Left colon (tissue), 2 donors: ENCODE measurements at regions not wholly inside any gene's neighbourhood (a gene's known extent, or its start where the extent isn't known, plus 50 kb on each side); places are given as distances from the start of the nearest gene placed in this dataset.

Experiments used
- ATAC-seq: fragments of 200-7000 bp; cut with Tn5 transposase; one replicate; pipeline ENCODE4 v1.9.1; 2020; ENCODE audit warnings: mild to moderate bottlenecking, moderate library complexity
- DNase-seq, 2 donors: peaks; one replicate each; pipeline ENCODE4 v3.0.0-alpha.2; 2020
- intact Hi-C, 2 donors: fragments of 100-400 bp; cut with DNase I in 1 of 2; cut with micrococcal nuclease in 1 of 2; formaldehyde crosslinking; loops; one replicate each; pipeline versions ENCODE4 v1.11.2 to v1.14.0; 2022; cut with DNase I, micrococcal nuclease
- donor health status: DM: no; HTN: no; CAD: no.
- donor health status: DM: yes; HTN: yes; CAD: no.

DNA sequence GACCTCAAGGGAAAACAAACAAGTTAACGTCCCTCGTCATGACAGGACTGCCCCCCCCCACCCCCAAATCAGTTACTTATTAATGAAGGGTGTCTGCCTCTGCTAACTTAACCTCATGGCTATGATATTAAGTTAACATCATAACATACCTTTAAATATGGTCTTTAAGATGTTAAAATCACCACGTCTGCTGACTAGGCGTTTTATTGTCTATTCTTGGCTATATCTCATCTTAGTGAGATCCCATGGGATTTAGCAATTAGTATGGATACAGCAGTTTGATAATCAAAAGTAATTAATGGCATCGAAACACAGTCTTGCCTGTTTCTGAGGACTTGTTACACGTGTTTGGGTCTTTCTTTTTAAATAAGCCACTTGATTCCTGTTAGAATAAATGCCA is 186.9 kb downstream of the FOXB1 start:
- DNase-seq, result no peak
- ATAC-seq, result no peak
- intact Hi-C loops, result loop anchor here in 1 of 2 donors (10.0 kb wide), 1 partner anchor 556 kb away; no protein-coding TSS in a partner anchor

DNA sequence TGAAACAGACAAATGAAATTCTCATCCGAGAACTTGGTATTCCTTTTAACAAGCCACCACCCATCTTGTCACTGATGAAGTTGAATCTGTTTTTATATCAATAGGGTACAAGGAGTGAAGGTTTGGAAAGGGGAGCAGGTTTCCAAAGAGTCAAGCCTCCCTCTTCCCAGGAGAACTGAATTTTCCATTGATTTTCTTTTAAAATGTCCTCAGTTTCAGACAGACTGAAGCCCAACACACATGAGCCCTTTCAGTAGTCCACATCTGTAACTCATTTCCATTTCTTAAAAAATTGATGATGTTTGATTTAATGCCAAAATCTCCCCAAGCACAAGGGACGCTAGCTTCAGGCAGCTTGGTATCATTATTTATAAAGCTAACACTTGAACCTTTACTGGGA is 187.7 kb downstream of the FOXB1 start:
- intact Hi-C loops, result loop anchor here in 1 of 2 donors (10.0 kb wide), 1 partner anchor 557 kb away; no protein-coding TSS in a partner anchor
- no peak for DNase-seq
- no peak for ATAC-seq

DNA sequence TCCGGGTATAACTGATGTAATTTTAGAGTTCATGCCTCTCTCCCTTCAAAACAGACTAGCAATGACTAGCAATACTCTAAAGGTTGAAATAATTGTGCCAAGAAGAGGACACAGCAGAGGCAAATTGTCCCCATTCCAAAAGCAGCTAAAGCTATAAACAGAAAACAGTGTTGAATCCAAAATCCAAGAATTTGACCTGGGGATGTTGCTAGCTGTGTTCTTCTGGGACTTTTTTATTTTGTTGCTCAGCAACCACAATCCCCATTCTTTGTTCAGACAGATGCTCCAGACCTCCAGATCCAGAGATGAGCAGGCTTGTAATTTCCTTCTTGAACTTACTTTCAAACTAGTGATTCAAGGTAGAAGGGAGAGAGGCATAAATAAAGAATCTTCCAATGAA is 191.5 kb downstream of the FOXB1 start:
- intact Hi-C loops, result loop anchor here in 1 of 2 donors (10.0 kb wide), 1 partner anchor 561 kb away; no protein-coding TSS in a partner anchor
- DNase-seq (no peak), ATAC-seq (no peak)

DNA sequence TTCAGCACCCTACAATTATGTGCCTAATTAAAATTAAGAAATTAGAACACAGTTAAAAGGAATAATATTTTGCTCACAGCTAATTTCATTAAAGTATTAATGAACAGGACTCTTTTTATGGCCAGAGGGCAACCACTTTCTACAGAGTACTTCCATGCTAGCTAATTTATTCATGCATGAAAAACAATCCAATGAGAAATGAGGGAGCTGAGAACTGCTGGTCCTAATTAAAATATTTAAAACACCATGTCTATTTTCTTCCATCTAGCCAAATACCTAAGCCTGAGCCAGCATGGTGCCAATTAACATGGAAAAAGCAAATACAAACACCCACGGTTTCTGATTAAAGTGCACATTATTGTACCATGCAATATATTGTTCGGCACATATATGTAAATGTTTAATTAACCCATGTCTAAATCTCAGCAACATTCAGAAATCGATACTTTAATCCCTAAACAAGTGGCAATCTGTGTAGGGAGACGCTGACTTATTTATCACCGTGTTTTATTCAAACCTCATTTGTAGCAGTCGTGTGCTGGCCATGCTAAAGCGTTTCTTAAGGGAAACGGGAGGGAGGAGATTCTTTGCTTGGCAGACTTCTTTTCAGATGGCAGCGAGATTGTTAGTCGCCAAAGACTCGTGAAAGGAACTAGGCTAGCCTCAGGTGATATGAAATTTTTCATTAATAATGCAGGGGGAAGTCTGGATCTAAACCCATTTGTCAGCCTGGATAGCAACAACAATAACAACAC is 193.5 kb downstream of the ANXA2 start:
- ATAC-seq, result no peak
- no peak for DNase-seq
- intact Hi-C loops, result no loop called here

DNA sequence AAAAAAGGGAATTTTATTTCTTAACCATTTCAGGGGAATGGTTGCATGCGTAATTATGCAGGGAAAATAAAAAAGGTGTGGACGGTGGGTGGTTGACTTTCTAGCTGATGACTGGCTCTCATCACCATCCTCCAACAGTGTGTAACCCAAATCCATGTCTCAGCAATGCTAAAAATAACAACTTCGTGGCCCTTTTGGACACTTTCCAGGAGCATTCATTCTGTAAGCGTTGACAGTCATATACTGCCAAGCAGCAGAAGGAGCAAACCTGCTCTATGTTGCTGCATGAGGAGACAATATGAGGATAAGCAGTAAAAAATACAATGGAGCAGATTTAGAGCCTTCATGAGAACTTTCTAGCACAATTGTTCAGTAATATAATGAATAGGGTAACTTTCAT is 189.1 kb downstream of the ANXA2 start:
- intact Hi-C loops, result no loop called here
- DNase-seq, result no peak
- ATAC-seq, result no peak

DNA sequence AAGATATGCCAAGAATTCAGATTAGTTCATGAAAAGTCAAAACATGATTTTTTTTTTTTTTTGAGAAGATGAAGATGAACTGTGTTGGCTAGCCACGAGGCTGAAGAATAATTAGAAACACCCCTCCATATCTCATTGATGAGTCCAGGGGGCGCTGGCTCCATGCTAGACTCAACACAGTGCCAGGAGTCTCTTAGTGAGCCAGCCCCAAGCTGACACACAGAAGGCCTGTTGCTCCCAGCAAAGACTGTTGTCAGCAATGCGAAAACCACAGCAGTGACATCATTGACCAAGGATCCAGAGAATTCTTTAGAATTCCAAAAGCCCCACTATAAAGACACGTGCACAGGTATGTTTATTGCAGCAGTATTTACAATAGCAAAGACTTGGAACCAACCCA is 185.2 kb downstream of the ANXA2 start:
- DNase-seq (no peak), ATAC-seq (no peak)
- intact Hi-C loops, result no loop called here

DNA sequence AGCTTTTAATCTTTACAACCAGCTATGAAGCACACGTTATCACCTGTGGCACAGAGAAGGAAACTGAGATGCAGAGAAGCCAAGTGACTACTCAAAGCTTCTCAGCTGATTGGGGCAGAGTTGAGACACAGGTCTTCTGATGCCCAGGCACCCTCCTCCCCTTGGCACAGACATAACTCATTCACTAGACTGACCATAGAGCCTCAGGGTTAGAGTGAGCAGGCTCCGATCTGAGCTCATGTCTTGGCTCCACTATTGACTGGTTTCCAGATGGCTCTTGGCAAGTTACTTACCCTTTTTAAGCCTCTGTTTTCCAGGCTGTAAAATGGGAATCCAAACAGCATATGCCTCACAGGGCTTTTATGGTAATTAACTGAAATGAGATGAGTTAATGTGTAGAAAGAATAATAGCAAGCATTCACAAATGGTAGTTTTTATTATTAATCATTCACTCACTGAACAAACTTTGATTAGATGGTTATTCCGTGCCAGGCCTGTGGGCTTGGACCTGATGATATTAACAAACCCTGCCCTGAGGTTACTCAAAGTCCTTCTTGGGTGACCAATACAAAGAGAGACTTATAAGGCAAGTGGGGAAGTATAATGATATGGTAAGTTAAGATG is 184.3 kb downstream of the ANXA2 start:
- intact Hi-C loops, result no loop called here
- ATAC-seq (no peak), DNase-seq (no peak)

DNA sequence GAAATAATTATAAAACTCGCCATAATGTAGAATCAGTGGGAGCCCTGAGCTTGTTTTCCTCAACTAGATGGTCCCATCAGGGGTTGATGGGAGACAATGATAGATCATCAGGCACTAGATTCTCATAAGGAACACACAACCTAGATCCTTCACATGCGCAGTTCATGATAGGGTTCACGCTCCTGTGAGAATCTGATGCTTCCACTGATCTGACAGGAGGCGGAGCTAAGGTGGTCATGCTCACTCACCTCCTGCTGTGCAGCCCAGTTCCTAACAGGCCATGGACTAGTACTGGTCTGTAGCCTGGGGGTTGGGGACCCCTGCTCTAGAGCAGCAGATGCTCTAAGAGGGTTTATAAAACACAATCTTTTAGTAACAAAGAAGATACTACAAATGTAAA is 183.6 kb downstream of the ANXA2 start:
- ATAC-seq (no peak), DNase-seq (no peak)
- intact Hi-C loops, result no loop called here

DNA sequence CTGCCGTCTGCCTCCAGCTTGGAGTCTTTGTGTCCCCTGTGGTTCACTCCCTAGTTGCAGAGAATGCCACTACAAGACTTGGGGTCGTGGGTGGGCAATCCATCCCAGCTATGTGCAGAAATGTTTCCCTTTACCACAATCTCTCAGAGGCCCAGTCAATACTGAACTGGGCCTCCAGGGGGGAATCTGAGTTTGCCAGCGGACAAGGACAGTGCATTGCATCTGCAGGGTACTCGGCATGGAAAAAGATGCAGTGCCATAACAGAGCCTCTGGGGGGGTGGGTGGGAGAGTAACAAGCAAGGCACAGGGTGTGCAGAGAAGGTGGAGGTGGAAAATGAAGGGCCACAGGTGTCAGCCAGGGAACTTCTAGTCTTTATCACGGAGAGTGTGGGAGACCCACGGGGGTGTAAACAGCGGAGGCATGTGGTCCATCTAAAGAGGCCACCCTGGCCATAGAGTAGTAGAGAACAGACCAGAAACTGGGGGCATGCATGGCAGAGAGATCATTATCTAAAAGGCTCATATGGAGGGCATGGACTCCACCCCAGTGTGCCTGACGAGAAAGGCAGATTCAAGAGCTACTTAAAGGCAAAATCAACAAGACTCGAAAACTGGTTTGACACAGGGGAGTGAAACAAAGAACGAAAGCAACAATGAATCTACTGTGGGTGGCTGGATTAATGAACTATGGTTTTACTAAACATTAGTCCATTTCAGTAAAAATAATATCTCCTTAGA is 182.4 kb downstream of the ANXA2 start:
- DNase-seq (no peak), ATAC-seq (no peak)
- intact Hi-C loops, result no loop called here

DNA sequence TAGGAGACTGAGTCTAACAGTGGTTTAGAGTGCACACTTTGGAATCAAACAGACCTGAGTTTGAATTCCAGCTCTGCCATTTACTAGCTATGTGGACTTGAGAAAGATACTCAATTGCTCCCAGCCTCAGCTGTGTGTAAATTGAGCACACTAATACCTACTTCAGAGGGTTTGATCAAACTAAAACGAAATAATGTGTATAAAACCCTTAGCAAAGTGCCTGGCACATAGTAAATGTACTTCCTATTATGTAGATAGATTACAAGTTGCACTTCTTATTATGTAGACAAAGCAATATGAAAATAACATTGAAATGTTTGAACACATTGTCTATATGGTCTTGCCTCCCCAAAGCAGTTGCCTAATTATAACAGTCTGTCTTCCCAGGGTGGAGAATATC is 180.6 kb downstream of the ANXA2 start:
- ATAC-seq (no peak), DNase-seq (no peak)
- intact Hi-C loops, result no loop called here

DNA sequence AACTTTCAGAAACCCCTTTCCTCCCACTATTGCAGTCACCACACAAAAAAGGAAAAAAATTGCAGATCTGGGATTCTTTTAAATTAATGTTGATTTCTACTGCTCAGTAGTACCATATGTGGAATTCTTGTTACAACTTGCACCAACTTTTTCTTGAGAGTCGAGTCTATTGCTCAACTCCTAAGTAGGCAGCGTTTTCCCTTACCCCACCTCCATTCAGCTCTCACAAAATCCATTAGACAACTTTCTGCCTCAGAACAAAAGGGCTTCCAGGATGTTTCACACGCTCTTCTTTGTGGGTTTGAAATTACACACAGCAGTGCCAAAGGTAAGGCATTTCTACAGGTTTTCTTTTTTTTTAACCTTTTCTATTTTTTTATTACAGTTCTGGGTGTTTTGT is 179.5 kb downstream of the ANXA2 start:
- intact Hi-C loops, result no loop called here
- no peak for ATAC-seq
- DNase-seq, result no peak

DNA sequence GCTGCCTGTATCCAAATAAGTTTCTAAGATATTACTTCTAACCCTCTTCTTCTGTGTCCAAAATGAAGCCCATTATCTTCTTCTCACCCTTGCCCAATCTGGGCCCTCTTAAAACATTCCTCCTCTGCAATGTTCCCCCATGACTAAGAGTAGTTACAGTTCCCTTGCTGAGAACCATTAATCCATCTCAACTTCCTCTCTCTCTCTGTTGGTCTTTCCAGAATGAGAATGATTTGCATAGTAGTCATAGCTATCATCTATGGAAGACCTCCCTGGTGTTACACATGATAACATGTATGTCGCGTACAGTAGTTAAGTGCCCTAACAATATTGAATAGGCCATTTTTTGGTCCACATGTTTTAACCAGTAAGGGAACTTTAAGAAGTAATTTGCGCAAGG is 177.9 kb downstream of the ANXA2 start:
- DNase-seq, result no peak
- no peak for ATAC-seq
- intact Hi-C loops, result no loop called here

DNA sequence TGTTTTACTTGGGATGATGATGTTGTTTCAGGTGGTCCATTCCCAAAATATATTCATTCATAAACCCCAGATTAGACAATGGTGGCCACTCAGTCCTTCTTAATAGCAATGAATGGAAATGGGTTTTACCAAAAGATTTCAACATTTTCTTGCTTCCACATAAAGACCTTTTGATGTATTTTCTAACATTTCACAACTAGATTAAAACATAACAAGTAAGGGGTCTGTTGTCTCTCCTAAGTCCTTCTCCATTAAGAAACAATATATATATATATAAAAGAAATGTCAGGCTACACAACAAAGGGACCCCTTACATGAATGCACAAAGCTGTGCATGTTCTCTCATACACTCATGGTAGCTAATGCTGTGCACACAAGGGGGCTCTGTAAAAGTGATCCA is 176.4 kb downstream of the ANXA2 start:
- intact Hi-C loops, result no loop called here
- ATAC-seq (no peak), DNase-seq (no peak)

DNA sequence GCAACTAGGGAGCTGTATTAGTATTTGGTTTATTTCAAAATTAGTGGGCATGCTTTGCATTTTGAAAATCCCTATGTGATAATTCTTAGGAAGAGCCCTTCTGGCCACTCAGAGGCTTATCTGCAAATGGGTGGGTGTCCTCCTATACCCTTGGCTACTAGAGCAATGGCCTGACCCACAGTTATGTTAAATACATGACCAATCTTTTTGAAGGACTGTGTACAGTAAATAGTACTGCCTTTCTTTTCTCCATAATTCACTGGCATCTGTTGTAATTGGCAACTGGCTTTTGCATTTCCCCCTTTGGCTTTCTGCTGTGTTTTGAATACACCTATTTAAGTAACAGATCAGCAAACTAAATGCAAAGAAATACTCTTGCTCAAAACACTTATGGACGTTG is 175.4 kb downstream of the ANXA2 start:
- intact Hi-C loops, result no loop called here
- no peak for DNase-seq
- ATAC-seq, result no peak

DNA sequence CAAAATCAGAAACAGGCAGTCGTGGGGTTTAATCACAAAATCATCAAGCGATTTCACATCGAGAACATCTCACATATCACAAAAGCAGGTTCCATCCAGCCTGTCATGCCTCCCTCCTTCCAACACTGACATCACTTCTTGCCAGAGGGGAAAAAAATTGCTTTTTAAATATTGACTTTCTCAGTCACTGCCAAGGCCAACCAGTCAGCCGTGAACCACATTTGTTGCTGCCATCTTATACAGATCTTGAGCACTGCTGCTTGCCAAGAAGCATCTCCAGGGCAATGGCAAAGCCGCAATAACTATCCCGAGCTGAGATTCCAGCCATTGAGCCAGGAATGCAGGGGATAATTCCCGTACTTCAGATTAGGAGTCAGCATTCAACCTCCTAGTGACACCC is 174.6 kb downstream of the ANXA2 start:
- ATAC-seq, result no peak
- intact Hi-C loops, result no loop called here
- no peak for DNase-seq

DNA sequence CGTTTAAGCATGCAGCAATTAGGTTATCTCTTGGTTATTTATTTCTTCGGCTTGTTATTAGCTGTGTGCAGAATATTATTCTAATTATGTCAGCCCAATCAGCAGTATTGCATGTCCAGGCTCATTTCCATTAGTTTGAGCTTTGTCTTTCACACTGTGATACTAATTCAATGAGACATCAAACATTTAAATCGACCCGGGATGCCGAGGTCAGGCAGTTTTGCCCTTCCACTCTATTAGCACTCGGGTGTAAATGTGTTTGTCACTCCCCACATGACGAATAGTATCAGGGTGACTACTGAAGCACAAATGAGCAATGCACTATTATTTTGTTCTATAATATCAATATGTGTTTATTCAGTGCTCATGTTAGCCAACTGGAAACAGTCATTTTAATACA is 170.9 kb downstream of the ANXA2 start:
- intact Hi-C loops, result no loop called here
- ATAC-seq, result no peak

DNA sequence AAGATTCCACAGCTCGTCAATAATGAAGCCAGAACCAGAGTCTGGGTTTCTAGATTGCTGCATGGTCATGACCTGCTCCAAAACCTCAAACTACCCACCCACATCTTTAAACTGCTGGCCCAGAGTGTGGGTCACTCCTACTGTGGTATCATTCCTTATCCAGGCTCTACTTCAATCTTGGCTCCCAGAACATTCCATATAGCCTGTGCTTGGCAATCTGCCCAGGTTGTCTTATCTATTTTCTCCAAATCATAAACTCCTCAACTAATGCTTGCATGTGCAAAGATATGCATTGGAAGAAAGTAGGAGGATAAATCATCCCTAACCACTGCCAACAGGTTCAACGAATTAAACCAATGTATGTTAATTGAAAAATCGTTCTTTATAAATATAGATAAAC is 169.7 kb downstream of the ANXA2 start:
- no peak for DNase-seq
- ATAC-seq, result no peak
- intact Hi-C loops, result no loop called here

More for the DNA sequence above, 170.9 kb downstream of the ANXA2 start:
- no peak for DNase-seq

DNA sequence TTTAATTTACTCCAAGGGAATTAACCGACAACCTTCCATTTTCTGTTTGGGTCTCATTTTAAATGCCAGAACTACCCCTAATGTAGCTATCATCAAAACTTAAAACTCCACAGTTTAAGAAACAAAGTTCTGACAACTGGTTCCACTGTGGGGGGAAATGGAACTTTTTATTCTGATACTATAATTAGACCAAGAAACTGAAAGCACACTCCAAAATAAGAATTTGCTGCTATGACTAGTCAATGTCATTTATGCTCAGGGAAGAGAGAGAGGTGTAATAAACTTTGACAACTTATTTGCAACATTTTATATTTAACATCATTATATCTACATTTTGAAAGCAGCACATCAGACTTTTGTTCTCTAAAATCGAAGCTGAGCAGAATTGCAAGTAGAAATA is 169.2 kb downstream of the ANXA2 start:
- ATAC-seq (no peak), DNase-seq (no peak)
- intact Hi-C loops, result no loop called here

DNA sequence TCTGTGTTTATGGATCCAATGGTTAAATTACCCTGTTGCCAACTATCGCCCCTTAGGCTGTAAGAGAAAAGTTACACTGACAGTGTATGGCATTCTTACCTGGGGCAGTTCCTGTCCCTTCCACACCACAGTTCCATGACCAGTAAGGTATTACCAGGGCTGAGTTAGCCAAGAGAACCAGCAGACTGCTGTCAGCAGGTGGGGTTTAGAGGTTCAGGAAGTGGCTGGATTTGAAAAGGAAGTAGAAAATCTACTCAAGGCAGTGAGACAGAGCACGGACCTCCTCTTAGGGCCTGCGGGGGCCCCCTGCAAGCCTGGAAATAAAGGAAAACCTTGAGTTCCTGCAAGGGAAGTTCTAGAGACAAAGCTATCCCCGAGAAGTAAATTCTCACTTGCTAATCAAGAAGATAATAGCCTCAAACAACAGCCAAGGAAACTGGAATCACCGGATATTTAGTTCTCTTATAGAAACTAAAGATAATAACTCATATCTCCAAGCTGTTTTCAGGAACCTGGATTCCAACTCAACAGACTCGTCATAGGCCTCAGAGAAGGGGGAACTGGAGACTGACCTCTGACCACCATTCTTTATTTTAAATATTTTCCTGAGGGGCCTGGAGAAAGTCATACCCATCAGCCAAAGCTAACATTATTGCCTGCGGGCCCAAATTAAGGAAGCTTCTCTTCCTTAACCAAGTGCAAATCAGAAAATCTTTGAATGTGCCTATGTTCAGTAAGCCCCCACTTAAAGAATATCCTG is 161.7 kb downstream of the ANXA2 start:
- intact Hi-C loops, result no loop called here
- ATAC-seq (no peak), DNase-seq (no peak)
